ENCODE measurements at regions not wholly inside any gene's neighbourhood (a gene's known extent, or its start where the extent isn't known, plus 50 kb on each side); places are given as distances from the start of the nearest gene placed in this dataset.

DNA sequence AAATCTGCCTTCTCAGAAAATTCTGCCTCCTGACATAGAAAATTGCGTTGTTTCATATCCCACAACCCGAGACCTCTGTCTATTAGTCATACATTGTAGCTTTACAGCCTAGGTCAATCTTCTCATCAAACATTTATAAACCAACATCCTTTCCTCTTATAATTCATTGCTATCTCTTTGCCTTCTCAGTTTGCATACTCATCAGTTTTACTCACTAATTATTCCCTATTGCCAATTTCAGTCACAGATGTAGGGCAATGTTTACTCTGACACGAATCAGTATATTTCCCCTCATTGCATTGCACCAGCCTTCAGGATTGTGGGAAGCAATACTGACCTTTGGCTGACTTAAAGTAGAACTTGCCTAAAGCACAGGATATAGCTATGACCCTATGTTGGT, 247.2 kb downstream of the CEMIP2 start:
- Histone ChIP-seq H2AFZ (ENCODE audit: low read depth, low read length) (no peak overlapping the region), H3K27me3 (ENCODE audit: low read depth, low read length) (peaks cover 52% of the 10 kb centered on the region), H3K79me2 (ENCODE audit: low read length) (no peaks in the 10 kb centered on the region), H3K9me3 (ENCODE audit: insufficient read depth, low read length) (no peaks in the 10 kb centered on the region), H3K4me2 (ENCODE audit: low read length) (no peak overlapping the region), H3K4me1 (ENCODE audit: low read length) (peaks cover 12% of the 10 kb centered on the region), H4K20me1 (ENCODE audit: insufficient read depth, low read length) (no peaks in the 10 kb centered on the region), H3K27ac (ENCODE audit: low read length) (no peak overlapping the region), H3K9ac (ENCODE audit: low read length) (no peak overlapping the region), H3K4me3 (ENCODE audit: low read length) (no peak overlapping the region), H3K36me3 (replicated peaks; ENCODE audit: low read depth, low read length) (no peaks in the 10 kb centered on the region)
- no peak for TF ChIP-seq EZH2phosphoT487 (IDR thresholded peaks at IDR 0.05; ENCODE audit: low read depth)
- TF ChIP-seq, protein P1, sequence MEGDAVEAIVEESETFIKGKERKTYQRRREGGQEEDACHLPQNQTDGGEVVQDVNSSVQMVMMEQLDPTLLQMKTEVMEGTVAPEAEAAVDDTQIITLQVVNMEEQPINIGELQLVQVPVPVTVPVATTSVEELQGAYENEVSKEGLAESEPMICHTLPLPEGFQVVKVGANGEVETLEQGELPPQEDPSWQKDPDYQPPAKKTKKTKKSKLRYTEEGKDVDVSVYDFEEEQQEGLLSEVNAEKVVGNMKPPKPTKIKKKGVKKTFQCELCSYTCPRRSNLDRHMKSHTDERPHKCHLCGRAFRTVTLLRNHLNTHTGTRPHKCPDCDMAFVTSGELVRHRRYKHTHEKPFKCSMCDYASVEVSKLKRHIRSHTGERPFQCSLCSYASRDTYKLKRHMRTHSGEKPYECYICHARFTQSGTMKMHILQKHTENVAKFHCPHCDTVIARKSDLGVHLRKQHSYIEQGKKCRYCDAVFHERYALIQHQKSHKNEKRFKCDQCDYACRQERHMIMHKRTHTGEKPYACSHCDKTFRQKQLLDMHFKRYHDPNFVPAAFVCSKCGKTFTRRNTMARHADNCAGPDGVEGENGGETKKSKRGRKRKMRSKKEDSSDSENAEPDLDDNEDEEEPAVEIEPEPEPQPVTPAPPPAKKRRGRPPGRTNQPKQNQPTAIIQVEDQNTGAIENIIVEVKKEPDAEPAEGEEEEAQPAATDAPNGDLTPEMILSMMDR (IDR thresholded peaks at IDR 0.05; ENCODE audit: low read depth, low read length): no peak

DNA sequence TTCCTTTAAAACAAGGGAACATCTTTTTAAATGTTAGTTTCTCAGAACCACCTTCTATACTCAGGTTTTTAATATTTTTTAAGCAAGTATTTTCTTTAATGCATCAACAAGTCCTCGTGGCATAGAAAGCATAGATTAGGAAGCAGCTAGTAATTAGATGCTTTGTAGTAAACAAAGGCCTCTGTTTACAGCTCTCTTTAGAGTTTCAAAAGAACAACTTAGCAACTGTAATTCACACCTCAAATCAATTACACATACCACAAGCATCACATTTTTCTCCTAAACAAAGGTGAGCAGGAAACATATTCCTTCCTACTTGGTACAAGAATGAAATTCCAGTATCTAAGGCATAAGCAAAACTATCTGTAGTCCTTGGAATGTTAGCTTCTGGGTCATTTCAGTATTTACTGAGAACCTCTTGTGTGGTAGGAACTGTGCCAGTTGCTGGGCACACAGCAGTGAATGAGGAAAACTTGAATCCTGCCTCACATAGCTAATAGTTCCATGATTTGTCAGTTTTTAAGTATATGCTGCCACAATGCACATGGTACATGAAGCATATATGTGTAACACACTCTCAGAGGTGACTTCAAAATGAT, 249.1 kb downstream of the CEMIP2 start:
- no peak overlapping the region for H3K4me3 ChIP-seq (ENCODE audit: low read length)
- no peak overlapping the region for H3K9ac ChIP-seq (ENCODE audit: low read length)
- H3K27ac ChIP-seq (ENCODE audit: low read length): no peak overlapping the region
- H3K27me3 ChIP-seq (ENCODE audit: low read depth, low read length): peaks cover 52% of the 10 kb centered on the region
- H3K36me3 ChIP-seq (replicated peaks; ENCODE audit: low read depth, low read length): no peaks in the 10 kb centered on the region
- H3K4me1 ChIP-seq (ENCODE audit: low read length): peaks cover under 1% of the 10 kb centered on the region; the same call in 1 of the 2 replicates
- H3K4me2 ChIP-seq (ENCODE audit: low read length): no peak overlapping the region
- no peaks in the 10 kb centered on the region for H3K79me2 ChIP-seq (ENCODE audit: low read length)
- no peak overlapping the region for H2AFZ ChIP-seq (ENCODE audit: low read depth, low read length)
- H3K9me3 ChIP-seq (ENCODE audit: insufficient read depth, low read length): no peaks in the 10 kb centered on the region
- H4K20me1 ChIP-seq (ENCODE audit: insufficient read depth, low read length): no peaks in the 10 kb centered on the region
- TF ChIP-seq, protein P1 (IDR thresholded peaks at IDR 0.05; ENCODE audit: low read depth, low read length): no peak
- TF ChIP-seq EZH2phosphoT487 (IDR thresholded peaks at IDR 0.05; ENCODE audit: low read depth): no peak

DNA sequence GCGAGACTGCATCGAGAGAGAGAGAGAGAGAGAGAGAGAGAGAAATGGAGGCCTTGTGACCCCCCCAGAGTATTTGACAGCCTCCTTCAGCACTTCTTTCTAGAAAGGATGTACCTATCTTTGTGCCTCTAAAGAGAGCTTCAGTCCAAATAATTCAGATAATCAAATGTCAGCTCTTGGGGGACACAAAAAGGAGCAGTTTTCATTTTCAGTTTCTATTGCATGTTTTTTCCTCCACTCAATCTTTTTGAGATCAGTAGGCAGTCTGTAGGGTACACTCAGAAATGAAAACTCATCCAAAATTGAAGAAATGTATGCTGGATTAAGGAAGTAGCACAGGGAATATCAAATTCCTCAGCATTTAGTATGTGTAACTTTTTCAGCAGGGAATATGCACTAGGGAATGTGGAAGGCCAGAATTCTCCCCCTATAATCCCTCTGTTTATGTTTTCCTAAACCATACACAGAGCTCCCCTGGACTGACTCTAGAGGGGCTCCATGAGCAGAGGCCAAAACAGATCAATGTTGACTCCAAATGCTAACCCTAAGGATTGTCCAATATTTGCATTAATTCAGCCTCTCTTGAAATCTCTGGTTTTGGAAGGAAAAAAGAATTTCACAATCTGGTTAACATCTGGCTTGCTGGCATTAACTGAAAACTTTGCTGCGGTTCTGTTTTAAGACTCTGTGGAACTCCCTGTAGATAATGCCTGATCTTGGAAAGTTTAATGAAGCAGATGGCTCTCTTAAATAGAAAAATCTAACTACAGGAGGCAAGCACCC, 250.1 kb downstream of the CEMIP2 start:
- no peaks in the 10 kb centered on the region for H3K4me1 ChIP-seq (ENCODE audit: low read length)
- TF ChIP-seq EZH2phosphoT487 (IDR thresholded peaks at IDR 0.05; ENCODE audit: low read depth): no peak
- TF ChIP-seq, protein P1 (IDR thresholded peaks at IDR 0.05; ENCODE audit: low read depth, low read length): no peak
- peaks cover 42% of the 10 kb centered on the region for H3K27me3 ChIP-seq (ENCODE audit: low read depth, low read length)
- no peaks in the 10 kb centered on the region for H3K36me3 ChIP-seq (replicated peaks; ENCODE audit: low read depth, low read length)
- H3K4me3 ChIP-seq (ENCODE audit: low read length): no peak overlapping the region
- H3K9me3 ChIP-seq (ENCODE audit: insufficient read depth, low read length): no peaks in the 10 kb centered on the region
- no peaks in the 10 kb centered on the region for H3K79me2 ChIP-seq (ENCODE audit: low read length)
- no peak overlapping the region for H3K27ac ChIP-seq (ENCODE audit: low read length)
- H3K4me2 ChIP-seq (ENCODE audit: low read length): no peak overlapping the region
- no peaks in the 10 kb centered on the region for H4K20me1 ChIP-seq (ENCODE audit: insufficient read depth, low read length)
- no peak overlapping the region for H3K9ac ChIP-seq (ENCODE audit: low read length)
- no peak overlapping the region for H2AFZ ChIP-seq (ENCODE audit: low read depth, low read length)

GRCh38 chr9:71515626-71516025, 252.7 kb downstream of the CEMIP2 start:
- Histone ChIP-seq H3K4me1 (ENCODE audit: low read length) (no peaks in the 10 kb centered on the region), H3K27me3 (ENCODE audit: low read depth, low read length) (peaks cover 33% of the 10 kb centered on the region), H3K9ac (ENCODE audit: low read length) (no peak overlapping the region), H2AFZ (ENCODE audit: low read depth, low read length) (no peak overlapping the region), H3K27ac (ENCODE audit: low read length) (no peak overlapping the region), H3K9me3 (ENCODE audit: insufficient read depth, low read length) (no peaks in the 10 kb centered on the region), H3K79me2 (ENCODE audit: low read length) (no peaks in the 10 kb centered on the region), H3K4me3 (ENCODE audit: low read length) (no peak overlapping the region), H4K20me1 (ENCODE audit: insufficient read depth, low read length) (no peaks in the 10 kb centered on the region), H3K36me3 (replicated peaks; ENCODE audit: low read depth, low read length) (no peaks in the 10 kb centered on the region), H3K4me2 (ENCODE audit: low read length) (no peak overlapping the region)
- TF ChIP-seq EZH2phosphoT487 (IDR thresholded peaks at IDR 0.05; ENCODE audit: low read depth): no peak
- TF ChIP-seq, protein P1 (IDR thresholded peaks at IDR 0.05; ENCODE audit: low read depth, low read length): no peak

All from OCI-LY3 (cell line).